COLO668 (cell line): ENCODE measurements at regions not wholly inside any gene's neighbourhood (a gene's known extent, or its start where the extent isn't known, plus 50 kb on each side); places are given as distances from the start of the nearest gene placed in this dataset.

Source experiments
- DNase-seq: peaks from one replicate; lab custom pipeline; 2025; ENCODE audit not compliant: unreplicated experiment; lab: John Stamatoyannopoulos, UW

GRCh38 chr4:1531683-1532548, 125.7 kb upstream of the NKX1-1 start:
- no peak for DNase-seq

GRCh38 chr4:1530356-1530755, 124.1 kb upstream of the NKX1-1 start:
- DNase-seq = no peak

- no peak for DNase-seq
These were observed 118.5 kb upstream of the NKX1-1 start for GRCh38 chr4:1524761-1525160.

GRCh38 chr4:1523907-1524636, 117.8 kb upstream of the NKX1-1 start:
- DNase-seq = no peak

- no peak for DNase-seq
These were observed 117.3 kb upstream of the NKX1-1 start for GRCh38 chr4:1523506-1523905.

- DNase-seq = no peak
These were observed 116.8 kb upstream of the NKX1-1 start for GRCh38 chr4:1523033-1523432.

DNA sequence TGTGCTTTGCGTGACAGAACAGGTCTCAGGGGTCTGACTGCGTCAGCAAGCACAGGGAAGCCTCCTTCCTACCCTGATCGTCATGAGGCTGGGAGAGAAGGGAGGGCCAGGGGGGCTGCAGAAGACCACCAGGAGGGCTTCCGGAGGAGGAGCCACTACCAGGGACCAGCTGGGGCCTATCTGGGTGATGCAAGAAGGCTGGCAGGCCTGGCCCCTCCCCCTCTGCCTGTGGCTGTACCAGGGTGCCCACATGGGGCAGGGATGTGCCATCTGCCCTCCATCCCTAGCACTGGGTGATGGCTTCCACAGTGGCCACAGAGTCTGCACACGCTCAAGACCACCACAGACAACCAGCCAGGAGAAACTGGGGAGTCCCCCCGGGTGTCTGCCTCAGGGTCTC, 116.4 kb upstream of the NKX1-1 start:
- no peak for DNase-seq

GRCh38 chr4:1521821-1522361, 115.6 kb upstream of the NKX1-1 start:
- no peak for DNase-seq

- DNase-seq = peak; percentile 49
These were observed 114.7 kb upstream of the NKX1-1 start for GRCh38 chr4:1520795-1521576.

GRCh38 chr4:1519787-1520661, 113.8 kb upstream of the NKX1-1 start:
- DNase-seq = no peak

DNA sequence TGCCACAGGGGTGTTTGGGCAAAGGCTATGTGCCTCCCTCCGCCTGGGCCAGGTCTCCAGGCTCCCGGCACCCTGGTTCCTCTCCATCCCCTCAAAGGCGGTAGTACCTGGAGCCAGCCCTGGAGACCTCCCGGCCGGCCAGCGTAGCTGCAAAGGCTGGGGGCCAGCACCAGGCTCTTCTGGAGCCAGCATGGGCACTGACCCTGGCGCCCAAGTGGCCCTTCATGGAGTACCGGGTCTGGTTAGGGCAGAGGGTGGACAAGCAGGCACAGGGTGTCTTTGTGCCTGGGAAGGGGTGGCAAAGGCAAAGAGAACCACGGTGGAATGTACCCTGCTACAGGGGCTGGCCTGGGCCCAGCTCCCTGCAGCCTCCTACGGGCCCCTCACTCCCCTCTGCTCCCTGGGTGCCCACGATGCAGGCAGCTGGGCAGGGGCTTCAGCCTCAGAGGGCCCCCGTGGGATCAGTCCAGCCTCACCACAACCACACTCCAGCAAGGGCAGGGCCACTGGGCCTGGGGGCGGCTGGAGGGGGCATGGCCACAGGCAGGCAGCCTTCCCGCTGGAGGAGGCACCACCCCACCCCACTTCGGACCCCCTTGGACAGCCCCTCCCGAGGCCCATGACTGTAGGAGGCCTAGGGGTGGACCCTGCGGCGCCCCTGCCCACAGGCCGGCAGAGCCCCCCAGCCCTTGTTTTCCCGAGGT, 112.9 kb upstream of the NKX1-1 start:
- DNase-seq = no peak

DNA sequence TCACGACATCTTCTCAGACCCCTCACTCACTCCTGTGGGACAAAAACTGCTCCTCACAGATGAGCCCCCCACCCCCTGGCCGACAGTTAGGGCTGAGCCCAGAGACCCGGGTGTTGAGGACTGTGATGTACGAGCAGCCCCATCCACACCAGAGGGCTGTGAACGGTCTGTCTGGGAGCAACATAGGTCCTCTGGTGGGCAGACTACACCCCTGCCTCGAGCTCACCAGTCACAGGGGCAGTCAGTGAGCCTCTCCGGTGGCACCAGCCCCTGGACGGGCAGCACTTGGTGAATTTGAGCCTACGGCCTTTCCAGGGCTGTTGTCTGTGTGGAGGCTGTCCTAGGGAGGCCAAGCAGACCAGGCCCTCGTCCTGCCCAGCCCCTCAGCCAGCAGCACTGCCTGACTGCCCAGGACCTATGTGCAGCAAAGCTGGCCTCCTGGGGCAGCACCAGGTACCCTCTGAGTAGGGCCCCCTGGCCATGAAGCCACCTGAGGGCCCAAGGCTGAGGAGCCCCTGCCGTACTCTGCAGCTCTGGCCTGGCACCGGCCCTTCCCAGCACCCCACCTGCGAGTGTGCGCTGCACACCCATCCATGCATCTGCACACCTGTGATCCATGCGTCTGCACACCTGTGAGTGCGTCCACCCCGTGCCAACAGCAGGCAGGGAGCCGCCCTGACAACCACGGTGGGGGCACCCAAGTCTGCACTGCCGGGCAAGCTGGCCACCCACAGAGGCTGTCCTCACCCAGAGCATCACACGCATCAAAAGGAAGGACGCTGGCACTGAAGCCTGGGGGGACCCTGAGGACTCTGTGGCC, 111.6 kb upstream of the NKX1-1 start:
- no peak for DNase-seq

GRCh38 chr4:1516881-1517480, 110.7 kb upstream of the NKX1-1 start:
- no peak for DNase-seq

- DNase-seq = no peak
These were observed 110.0 kb upstream of the NKX1-1 start for GRCh38 chr4:1516261-1516660.

- DNase-seq = no peak
These were observed 109.5 kb upstream of the NKX1-1 start for GRCh38 chr4:1515763-1516162.

DNA sequence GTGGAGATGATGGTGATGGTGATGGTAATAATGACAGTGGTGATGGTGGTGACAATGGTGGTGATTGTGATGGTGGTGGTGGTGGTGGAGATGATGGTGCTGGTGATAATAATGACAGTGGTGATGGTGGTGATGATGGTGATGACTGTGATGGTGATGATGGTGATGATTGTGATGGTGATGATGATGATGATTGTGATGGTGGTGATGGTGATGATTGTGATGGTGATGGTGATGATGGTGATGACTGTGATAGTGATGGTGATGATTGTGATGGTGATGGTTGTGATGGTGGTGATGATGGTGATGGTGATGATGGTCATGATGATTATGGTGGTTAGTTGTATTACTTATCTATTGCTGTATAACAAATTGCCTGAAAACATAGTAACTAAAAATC, 108.9 kb upstream of the NKX1-1 start:
- no peak for DNase-seq

- DNase-seq = no peak
These were observed 108.4 kb upstream of the NKX1-1 start for GRCh38 chr4:1514612-1515011.

DNA sequence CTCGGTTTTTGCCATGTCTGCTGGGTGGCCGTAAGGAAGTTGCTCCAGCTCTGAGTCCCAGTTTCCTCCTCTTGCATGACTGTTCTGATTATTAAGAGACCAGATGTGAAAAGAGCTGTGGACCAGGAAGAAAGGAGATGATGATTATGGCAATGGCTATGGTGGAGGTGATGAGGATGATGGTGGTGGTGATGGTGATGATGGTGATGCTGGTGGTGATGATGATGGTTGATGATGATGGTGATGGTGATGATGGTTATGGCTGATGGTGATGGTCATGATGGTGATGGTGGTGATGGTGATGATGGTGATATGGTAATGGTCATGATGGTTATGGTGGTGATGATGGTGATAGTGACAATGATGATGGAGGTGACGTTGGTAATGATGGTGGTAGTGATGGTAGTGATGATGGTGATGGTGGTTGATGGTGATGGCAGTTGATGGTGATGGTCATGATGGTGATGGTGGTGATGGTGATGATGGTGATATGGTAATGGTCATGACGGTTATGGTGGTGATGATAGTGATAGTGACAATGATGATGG, 107.8 kb upstream of the NKX1-1 start:
- DNase-seq = no peak
